ENCODE measurements at regions not wholly inside any gene's neighbourhood (a gene's known extent, or its start where the extent isn't known, plus 50 kb on each side); places are given as distances from the start of the nearest gene placed in this dataset.

DNA sequence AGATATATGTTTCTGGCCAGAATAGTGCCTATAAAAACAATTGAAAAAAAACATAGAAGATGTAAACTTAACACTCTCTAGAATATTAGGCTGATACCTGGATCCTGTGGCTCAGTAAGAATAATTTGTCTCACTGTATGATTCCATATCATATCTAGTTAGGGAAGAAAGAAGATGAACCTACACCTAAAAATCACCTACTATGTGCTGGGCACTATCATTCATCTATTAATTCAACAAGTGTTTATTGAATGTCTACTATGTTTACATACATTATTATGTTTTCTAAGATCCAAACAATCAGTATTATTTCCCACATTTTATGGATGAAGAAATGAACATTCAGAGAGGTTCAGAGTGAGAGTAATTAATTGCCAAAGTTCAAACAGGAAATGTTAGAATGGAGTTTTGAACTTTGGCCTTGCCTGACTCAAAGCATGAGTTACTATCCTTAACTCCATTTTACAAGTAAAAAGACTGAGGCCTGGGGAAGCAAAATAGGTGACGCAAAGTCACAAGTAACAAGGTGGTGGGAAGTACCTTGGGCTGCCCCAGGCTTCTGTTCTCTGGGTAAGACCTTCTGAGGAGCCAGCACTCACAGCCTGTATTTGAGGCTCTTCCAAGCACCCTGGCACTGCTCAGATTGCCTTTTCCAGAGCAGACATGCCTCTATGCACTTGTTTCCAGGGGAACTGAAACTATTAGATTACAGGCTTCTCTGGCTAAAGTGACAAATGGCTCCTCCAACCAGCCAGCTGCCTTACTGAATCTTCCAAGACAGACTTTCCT lies 111.1 kb upstream of the ACSL4 start:
- DNase-seq: no peak

DNA sequence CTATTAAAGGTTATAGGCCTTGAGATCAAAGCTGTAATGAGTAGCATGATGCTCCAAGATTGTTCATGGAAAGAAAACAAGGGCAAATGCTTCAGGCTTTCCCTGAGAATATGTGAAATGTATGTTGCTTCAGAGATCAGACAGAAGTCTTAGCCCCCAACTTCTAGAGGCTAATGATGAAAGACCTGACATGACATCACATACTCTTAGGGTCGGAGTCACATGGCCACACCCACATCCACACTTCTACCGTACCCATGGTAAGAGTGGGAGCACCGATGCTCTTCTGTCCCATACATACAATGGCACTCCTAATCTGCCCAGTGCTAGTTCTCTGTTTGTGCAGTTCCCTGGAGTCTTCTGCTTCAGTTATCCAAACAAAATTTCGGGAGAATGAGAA lies 111.9 kb upstream of the ACSL4 start:
- no peak for DNase-seq

DNA sequence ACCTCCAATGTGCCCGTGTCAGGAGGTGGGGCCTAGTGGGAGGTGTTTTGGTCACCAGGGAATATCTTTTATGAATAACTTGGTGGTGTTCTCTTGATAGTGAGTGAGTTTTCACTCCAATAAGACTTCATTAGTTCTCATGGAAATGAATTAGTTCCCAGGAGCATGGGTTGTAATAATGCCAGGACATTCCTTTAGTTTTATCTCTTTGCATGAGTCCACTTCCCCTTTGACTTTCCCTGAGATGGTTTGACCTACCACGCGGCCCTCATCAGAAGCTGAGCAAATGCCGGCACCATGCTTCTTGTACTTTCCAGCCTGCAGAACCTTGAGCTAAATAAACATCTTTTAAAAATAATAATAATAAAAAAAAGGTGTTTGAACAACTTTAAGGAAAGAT lies 112.9 kb upstream of the ACSL4 start:
- no peak for DNase-seq

- DNase-seq: no peak
Measured at GRCh38 chrX:109847257-109848187, 114.5 kb upstream of the ACSL4 start.

DNA sequence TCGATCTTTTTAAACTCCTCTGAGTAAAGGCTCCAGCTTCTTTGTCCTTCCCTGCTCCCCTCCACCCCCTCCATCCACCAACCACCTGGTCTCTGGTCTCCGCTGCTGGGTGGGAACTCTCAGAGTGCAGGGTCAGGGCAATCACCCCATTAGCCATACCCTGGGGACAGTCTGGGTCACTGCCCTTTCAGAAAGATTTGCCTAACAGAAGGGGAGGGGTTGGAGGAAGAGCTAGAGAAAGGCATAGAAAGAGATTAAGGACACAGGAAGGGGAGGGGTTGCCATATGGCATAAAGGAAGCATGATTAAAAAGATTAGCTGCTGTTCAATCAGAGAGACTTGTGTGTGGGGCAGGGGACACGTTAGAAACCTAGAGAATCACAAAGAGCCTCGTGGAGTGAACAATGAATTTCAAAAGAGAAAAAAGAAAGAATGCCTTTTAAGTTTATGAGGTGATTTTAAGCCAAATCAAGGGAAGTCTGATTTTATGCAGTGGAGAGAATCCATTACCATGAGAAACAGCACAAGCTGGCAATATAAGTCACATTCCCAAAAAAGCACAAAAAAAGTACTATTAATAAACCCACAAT lies 115.5 kb upstream of the ACSL4 start:
- no peak for DNase-seq

DNA sequence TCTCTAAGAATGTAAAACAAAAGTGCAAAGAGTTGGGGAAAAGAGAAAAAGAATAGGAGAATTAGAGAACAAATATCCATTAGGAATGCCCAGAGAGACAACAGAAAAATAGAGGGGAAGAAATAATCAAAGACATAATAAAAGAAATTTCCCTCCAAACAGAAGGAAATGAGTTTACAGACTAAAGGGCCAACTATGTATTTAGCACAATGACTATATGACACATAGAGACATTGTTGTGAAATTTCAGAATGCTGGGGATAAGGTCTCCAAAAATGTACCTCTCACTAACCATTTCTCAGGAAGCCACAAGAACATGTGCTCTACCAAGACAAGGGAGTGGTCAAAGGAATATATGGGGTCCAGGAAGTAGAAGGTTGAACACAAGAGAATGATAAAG lies 121.0 kb upstream of the ACSL4 start:
- DNase-seq: no peak

GRCh38 chrX:109855501-109855900 lies 122.4 kb upstream of the ACSL4 start:
- no peak for DNase-seq

DNA sequence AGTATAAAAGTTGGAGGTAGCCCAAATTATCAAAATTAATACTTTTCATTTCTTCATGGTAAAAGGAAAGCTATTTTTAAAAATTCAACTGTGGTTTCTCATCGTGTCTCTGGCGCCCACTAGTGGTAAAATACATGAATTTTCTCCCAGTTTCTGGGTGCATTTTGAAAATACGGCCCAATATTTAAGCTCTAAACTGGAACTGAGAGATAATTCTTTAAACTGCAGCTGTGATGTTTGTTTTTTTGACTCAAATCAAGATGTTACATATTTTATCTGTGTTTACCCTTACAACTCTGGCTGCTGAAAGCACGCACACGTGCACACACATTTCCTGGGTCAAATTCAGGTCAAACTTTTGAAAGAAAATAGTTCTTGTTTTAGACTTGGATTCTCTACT lies 123.9 kb upstream of the ACSL4 start:
- DNase-seq: no peak

DNA sequence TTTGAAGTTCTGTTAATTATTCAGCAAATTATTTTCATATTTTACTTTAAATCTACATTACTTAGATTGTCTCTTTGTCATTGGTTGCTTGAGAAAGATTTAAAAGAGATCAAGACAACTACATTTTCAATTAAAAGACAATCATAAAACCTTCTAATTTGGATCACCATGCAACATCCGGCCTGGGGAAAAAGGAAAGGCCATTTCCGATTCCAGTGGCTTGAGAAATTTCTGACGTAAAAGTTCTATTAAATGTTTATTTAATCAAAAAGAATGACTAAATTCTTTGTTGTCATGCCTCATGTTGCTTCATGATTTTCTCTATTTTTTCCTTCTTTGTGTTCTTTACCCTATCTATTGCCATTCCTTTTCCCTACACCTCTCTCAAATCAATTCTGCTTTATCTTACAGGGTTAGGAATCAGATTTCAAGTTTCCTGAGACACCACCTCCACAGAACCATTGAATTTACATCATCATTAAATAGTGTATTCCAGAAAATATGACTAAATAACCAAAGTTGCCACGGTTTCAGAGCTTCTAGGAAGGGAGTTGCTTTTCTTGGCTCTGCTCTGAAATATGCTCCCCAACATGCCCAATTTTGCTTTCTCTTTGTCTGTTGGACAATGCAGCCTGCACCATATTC lies 124.6 kb upstream of the ACSL4 start:
- no peak for DNase-seq

GRCh38 chrX:109858602-109859341 lies 125.7 kb upstream of the ACSL4 start:
- no peak for DNase-seq

- no peak for DNase-seq
Measured at GRCh38 chrX:109859651-109860050, 126.6 kb upstream of the ACSL4 start.

GRCh38 chrX:109862433-109862832 lies 129.4 kb upstream of the ACSL4 start:
- DNase-seq: no peak

DNA sequence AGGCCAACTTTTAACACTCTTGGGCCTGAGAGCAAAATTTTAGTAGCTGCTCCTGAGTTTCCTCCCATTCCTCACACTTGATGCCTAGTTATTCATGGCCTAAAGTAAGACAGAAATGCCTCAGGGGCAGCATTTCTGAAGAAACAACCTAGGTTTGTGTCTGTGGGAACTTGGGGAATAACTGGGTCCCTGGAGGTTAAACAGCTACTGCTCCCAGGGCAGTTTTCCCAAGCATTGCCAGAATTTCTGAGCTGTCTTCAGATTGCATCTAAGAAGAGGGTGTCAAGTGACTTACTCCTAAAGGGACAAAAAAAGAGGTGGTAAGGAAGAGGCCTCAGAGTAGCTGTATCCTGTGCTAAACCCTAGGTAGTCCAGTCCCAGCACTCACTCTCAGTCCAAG lies 130.8 kb upstream of the ACSL4 start:
- DNase-seq: no peak

DNA sequence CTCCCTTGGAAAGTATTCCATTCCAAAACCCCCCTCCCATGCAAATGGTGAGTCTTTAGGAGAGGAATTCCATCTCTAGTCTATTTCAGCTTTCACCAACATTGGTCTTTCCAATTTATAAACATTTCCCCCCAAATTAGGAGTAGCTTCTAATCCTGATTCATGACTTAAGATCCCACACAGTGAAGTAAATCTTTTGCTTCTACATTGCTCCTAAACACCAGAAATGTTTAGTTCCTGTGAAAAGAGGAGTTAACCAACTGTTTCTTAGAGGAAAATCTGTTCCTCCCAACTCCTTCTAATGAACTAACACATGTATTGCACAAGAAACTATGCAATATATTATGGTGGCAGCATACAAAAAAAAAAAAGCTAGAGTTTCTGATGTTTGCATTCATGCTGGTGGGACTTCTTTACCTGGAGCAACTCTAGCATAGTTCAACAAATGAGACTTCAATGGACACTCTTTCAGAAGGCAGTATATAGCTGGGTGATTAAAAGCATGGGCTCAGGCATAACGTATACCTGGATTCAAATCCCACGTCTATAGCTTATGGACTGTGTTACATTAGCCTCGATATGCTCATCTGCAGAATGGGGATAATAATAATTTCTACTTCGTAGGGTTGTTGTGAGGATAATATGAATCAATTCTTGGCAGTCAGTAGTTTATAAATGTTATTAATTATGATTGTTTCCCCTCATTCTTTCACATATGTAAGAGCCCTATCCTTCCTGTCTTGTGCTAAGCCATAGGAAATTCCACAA lies 131.6 kb upstream of the TMEM164 start:
- no peak for DNase-seq

GRCh38 chrX:109872021-109872732 lies 130.7 kb upstream of the TMEM164 start:
- DNase-seq: no peak

- DNase-seq: no peak
Measured at GRCh38 chrX:109873574-109873973, 129.3 kb upstream of the TMEM164 start.

- DNase-seq: no peak
Measured at GRCh38 chrX:109873983-109874382, 128.9 kb upstream of the TMEM164 start.

- no peak for DNase-seq
Measured at GRCh38 chrX:109874548-109874947, 128.4 kb upstream of the TMEM164 start.

- DNase-seq: no peak
Measured at GRCh38 chrX:109875831-109876230, 127.1 kb upstream of the TMEM164 start.

DNA sequence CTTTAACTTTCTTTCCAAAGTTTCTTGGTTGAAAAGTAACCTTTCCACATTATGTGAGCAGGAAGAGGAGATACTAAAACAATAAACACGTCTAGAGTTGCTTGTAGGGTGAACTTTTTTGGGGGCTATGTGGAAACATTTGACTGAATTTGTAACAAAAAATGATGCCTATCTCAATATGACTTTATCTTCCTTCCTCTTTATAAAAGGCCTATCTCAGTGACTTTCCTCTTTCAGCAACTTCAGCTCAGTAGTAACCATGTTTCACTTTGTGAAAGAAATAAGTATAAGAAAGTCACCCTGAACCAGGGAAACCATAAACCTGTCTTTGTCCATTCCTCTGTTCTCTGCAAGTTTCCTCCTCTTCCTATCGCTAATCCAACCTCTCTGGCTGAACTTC lies 124.7 kb upstream of the TMEM164 start:
- no peak for DNase-seq

GRCh38 chrX:109879991-109880390 lies 122.9 kb upstream of the TMEM164 start:
- no peak for DNase-seq
